Ascending aorta (tissue), 2 donors: ENCODE measurements at regions not wholly inside any gene's neighbourhood (a gene's known extent, or its start where the extent isn't known, plus 50 kb on each side); places are given as distances from the start of the nearest gene placed in this dataset.
A peak's percentile ranks its signal among the peaks of the same experiment; 100 is the strongest.
"Not testable (repeated sequence)": the region's sequence is repeated elsewhere in the genome, so short reads cannot be mapped to it uniquely, and the experiment has no call there.

Source experiments
- DNase-seq, 2 donors: peaks; one replicate each; pipeline ENCODE4 v3.0.0-alpha.2; 2019; ENCODE audit warnings: low spot score in 2 of 2
- H3K27ac ChIP-seq, 2 donors: fragments of 200-600 bp; sonication (generic); one replicate each; pipeline ENCODE4 v1.5.1; 2016 to 2017; ENCODE audit warnings: mild to moderate bottlenecking in 1 of 2
- H3K27me3 ChIP-seq: fragments of 200-600 bp; sonication (generic); one replicate; pipeline ENCODE4 v1.5.1; 2017
- H3K36me3 ChIP-seq, 2 donors: fragments of 200-600 bp; sonication (generic); one replicate each; pipeline ENCODE4 v1.5.1; 2016
- H3K4me1 ChIP-seq, 2 donors: fragments of 200-600 bp; sonication (generic); one replicate each; pipeline ENCODE4 v1.5.1; 2016 to 2017; ENCODE audit warnings: mild to moderate bottlenecking in 1 of 2
- H3K4me3 ChIP-seq, 2 donors: fragments of 200-600 bp; sonication (generic); one replicate each; pipeline ENCODE4 v1.5.1; 2016 to 2017; ENCODE audit warnings: mild to moderate bottlenecking in 1 of 2
- H3K9me3 ChIP-seq, 2 donors: fragments of 200-600 bp; sonication (generic); one replicate each; pipeline ENCODE4 v1.5.1; 2016
- CTCF ChIP-seq, 3 experiments: fragments of 200-600 bp in 2 of 3; fragments of 450-650 bp in 1 of 3; sonication (generic) in 2 of 3; IDR thresholded peaks; one replicate each; pipeline ENCODE4 v1.5.1; 2016 to 2019; ENCODE audit warnings: antibody characterized with exemption in 3 of 3, mild to moderate bottlenecking in 1 of 3, moderate library complexity in 1 of 3
- intact Hi-C: fragments of 100-400 bp; cut with DNase I; formaldehyde crosslinking; loops from one replicate; pipeline ENCODE4 v1.15.1; 2023

- H3K4me1 ChIP-seq, result peaks cover 0 to 24% of the 10 kb centered on the region in 2 donors
- intact Hi-C loops, result loop anchor here (2.0 to 5.0 kb wide), 3 partner anchors 77 to 212 kb away; partner anchors contain the start of gene RYBP
These were observed 485.8 kb upstream of the PROK2 start for GRCh38 chr3:72270730-72271129.

GRCh38 chr3:72270072-72270681 lies 485.2 kb upstream of the PROK2 start:
- H3K27me3 ChIP-seq, result no peaks in the 10 kb centered on the region
- H3K4me1 ChIP-seq, result peaks cover 0 to 24% of the 10 kb centered on the region in 2 donors
- DNase-seq, result peak; percentile 78 to 95
- peak overlapping the region in 1 of 2 donors; percentile 10 for H3K27ac ChIP-seq
- intact Hi-C loops, result loop anchor here (2.0 to 5.0 kb wide), 3 partner anchors 77 to 213 kb away; partner anchors contain the start of gene RYBP
- H3K36me3 ChIP-seq, result no peaks in the 10 kb centered on the region
- H3K4me3 ChIP-seq, result no peak overlapping the region
- no peaks in the 10 kb centered on the region for H3K9me3 ChIP-seq
- TF ChIP-seq CTCF (IDR thresholded peaks at IDR 0.05), result no peak

More at GRCh38 chr3:72270730-72271129, 485.8 kb upstream of the PROK2 start:
- Histone ChIP-seq H3K9me3 (no peaks in the 10 kb centered on the region), H3K27me3 (no peaks in the 10 kb centered on the region), H3K27ac (peak overlapping the region in 1 of 2 donors; percentile 10), H3K4me3 (no peak overlapping the region), H3K36me3 (no peaks in the 10 kb centered on the region)
- TF ChIP-seq CTCF (IDR thresholded peaks at IDR 0.05), result no peak
- DNase-seq, result no peak

GRCh38 chr3:72269475-72269874 lies 484.5 kb upstream of the PROK2 start:
- Histone ChIP-seq H3K4me1 (peaks cover 0 to 24% of the 10 kb centered on the region in 2 donors), H3K36me3 (no peaks in the 10 kb centered on the region), H3K27me3 (no peaks in the 10 kb centered on the region), H3K27ac (no peak overlapping the region), H3K4me3 (no peak overlapping the region), H3K9me3 (no peaks in the 10 kb centered on the region)
- intact Hi-C loops, result loop anchor here (10.0 kb wide), 1 partner anchor 395 kb away; no protein-coding TSS in a partner anchor
- DNase-seq, result no peak
- TF ChIP-seq CTCF (IDR thresholded peaks at IDR 0.05), result no peak

- H3K27ac ChIP-seq, H3K36me3 ChIP-seq, H3K4me3 ChIP-seq, H3K9me3 ChIP-seq, DNase-seq, H3K27me3 ChIP-seq: not testable (repeated sequence)
- intact Hi-C loops, result loop anchor here (10.0 kb wide), 1 partner anchor 398 kb away; no protein-coding TSS in a partner anchor
- peaks cover 0 to 24% of the 10 kb centered on the region in 2 donors for H3K4me1 ChIP-seq
These were observed 482.1 kb upstream of the PROK2 start for GRCh38 chr3:72266921-72267524.

- Histone ChIP-seq H3K27me3 (no peaks in the 10 kb centered on the region), H3K27ac (no peak overlapping the region), H3K9me3 (no peaks in the 10 kb centered on the region), H3K36me3 (no peaks in the 10 kb centered on the region), H3K4me1 (peaks cover 0 to 27% of the 10 kb centered on the region in 2 donors), H3K4me3 (no peak overlapping the region)
- TF ChIP-seq CTCF (IDR thresholded peaks at IDR 0.05), result no peak
- DNase-seq, result no peak
- intact Hi-C loops, result loop anchor here (10.0 kb wide), 1 partner anchor 399 kb away; no protein-coding TSS in a partner anchor
These were observed 481.0 kb upstream of the PROK2 start for GRCh38 chr3:72266016-72266370.
